HG03135 (cell line): ENCODE measurements at regions not wholly inside any gene's neighbourhood (a gene's known extent, or its start where the extent isn't known, plus 50 kb on each side); places are given as distances from the start of the nearest gene placed in this dataset.

ENCODE experiments used
- ATAC-seq: cut with Tn5 transposase; IDR thresholded peaks from one replicate; pipeline ENCODE4 v1.9.1; 2021; ENCODE audit warnings: mild to moderate bottlenecking, moderate library complexity; ENCODE audit not compliant: unreplicated experiment

- no peak for ATAC-seq
Measured at GRCh38 chr1:116231752-116232151, 120.6 kb downstream of the MAB21L3 start.

- ATAC-seq: no peak
Measured at GRCh38 chr1:116232989-116233514, 121.9 kb downstream of the MAB21L3 start.

DNA sequence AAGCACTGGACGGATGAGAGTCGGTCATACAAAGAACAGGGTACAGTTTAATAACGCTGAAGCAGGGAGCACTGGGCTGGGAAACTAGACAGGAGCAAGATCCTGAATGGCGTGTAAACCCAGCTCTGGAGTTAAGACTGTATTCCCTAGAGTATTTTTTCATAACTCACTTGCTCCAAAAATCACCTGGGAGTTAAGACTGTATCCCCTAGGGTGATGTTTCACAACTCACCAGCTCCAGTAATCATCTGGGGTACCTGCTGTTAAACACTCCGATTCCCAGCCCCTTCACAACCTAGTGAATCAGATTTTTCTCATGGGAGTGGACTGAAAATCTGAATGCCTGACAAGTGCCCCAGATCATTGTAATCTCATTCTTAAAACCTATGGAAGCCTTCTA is 123.2 kb downstream of the MAB21L3 start:
- no peak for ATAC-seq

DNA sequence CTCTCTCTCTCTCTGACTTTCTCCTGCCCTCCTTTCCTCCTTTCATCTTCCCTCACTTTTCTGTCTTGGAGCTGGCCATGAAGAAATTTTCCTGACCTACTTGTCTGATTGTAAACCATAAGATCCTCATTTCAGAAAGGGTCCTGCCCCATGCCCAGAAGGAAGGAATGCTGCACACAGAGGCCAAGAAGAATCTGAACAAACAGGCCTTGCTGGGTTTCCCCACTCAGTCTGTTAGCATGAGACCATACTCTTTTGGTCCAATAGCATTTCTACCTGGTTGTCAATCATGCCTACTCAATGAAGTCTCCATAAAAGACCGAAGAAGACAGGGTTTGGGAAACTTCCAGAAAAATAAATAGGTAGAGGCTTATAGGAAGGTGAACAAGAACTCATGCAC is 128.7 kb downstream of the MAB21L3 start:
- ATAC-seq: no peak

DNA sequence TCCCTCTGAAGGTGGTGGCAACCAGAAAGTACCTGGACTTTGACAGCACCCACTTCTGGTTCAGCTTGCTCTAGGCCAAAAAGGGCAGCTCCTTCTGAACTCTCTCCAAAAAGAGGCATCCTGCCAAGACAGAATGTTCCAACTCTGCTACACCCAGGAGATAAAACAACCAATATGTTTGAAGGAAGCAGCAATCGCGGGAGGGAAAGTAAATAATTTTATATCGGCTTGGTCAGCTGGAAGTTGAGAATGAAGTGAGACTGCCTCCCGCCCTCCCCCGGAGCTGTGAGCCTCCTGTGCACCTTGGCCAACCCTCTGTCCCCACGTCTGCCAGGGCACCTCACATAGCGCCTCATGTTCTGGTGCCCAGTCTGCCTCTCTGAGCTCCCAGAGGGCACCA is 130.3 kb upstream of the ATP1A1 start:
- no peak for ATAC-seq

DNA sequence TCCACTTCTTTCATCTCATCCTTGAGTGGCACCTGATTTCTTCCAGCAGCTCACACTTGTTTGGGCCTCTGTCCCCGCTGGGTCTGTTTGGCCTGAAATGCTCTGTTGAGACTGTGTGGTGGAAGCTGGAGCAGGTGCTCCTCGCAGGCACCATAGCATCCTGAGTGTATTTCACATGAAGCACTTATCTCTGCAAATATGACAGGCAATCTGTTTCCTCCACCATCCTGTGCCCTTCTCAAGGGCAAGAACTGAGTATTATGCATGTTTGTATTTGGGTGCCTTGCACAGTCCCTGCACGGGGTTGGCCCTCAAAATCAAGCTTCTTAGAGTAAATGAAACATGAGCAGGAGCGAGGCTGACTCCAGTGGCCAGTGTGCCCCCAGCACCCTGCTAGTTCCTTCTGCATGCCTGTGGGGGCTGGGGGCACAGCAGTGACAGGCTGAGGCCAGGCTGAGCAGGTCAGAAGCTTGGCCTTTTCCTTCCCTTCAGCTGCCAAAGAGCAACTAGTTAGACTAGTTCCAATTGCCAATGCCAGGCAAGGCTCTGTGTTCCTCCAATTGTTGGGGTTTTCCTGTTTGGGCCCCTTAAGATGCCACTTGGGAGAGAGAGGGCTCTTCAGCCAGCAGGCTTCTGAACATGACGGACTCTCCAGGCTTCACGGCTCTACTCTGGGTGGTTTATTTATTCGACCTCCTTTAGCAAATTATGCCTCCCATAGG is 129.6 kb upstream of the ATP1A1 start:
- ATAC-seq: no peak

DNA sequence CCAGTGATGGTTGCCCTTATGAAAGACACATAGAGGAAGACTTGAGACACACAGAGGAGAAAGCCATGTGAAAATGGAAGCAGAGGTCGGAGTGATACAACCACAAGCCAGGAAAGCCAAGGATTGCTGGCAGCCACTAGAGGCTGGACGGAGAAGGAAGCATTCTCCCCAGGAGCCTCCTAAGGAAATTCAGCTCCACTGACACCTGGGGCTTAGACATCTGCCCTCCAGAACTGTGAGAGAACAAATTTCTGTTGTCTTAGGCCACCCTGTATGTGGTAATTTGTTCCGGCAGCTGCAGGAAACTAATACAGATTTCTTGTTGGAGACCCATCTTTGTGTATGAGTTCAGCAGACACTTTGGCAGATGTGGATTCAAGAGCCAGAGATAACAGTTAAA is 126.9 kb upstream of the ATP1A1 start:
- no peak for ATAC-seq

- no peak for ATAC-seq
Measured at GRCh38 chr1:116252271-116252670, 120.8 kb upstream of the ATP1A1 start.

GRCh38 chr1:116252785-116253184 is 120.3 kb upstream of the ATP1A1 start:
- ATAC-seq: no peak

- ATAC-seq: no peak
Measured at GRCh38 chr1:116253566-116254382, 119.3 kb upstream of the ATP1A1 start.

GRCh38 chr1:116254776-116255175 is 118.3 kb upstream of the ATP1A1 start:
- no peak for ATAC-seq

DNA sequence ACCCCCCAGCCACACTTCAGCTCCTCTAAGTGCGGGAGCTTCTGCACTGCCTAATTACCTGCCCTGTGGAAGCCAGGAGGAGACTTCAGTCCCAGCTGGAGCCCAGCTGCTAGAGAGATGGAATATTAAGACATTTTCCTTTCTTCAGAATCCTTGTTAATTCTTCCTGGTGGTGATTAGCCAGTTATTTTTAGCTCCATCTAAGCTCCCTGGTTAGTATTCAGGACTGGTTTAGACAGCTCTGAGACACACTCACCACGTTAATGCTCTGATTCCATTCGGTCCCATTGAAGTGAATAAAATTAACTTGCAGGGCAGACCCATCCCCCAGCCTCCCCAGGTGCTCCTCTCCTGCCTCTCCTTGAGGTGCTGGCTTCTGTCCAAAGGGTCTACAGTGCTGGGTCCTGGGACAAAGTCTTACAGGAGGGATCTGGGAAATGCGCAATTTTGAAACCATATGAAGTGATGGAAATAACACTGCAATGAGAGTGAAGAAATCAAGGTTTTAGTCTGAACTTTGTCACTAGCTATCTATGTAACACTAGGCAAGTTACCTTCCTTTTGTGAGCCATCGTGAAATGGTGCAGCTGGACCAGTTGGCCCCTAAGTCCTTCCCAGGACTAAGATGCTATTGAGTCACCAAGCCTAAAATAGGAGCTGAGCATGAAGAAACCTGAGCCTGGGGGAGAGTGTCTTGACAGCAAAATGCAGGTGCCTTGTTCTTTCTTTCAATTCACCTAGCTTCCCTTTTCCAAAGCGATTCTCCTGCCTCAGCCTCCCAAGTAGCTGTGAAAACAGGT is 117.4 kb upstream of the ATP1A1 start:
- ATAC-seq: no peak

DNA sequence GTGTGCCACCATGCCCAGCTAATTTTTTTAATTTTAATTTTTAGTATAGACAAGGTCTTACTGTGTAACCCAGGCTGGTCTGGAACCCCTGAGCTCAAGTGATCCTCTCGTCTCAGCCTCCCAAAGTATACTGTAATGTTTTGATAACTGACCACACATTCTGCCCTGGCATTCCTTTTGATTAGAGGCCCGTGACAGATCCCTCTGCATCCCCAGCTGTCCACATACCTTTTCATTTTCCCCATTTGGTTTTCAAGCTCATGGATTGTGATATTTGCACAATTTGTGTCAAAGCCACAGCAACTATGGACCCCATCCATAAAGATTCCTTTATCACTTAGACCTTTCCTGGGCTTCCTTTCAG is 116.8 kb upstream of the ATP1A1 start:
- no peak for ATAC-seq

DNA sequence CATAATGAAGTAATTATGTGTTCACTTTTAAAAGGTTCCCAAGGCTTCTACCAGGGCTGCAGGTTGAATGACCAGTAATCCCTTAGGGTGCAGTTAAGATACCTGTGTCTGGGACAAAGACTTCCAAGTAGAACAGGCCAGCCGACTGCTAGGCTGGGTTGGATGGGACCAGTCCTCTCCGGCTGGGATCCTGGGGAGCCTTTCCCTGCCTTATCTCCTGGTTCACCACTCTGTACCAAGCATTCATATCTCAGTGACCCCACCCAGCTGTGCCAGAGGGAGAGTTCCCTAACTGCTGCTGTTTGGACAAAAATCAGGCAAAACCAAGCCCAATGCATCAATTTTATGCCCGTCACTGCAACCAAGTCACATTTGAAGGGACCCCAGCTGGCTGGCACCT is 116.2 kb upstream of the ATP1A1 start:
- ATAC-seq: no peak

- ATAC-seq: no peak
Measured at GRCh38 chr1:116257341-116257767, 115.7 kb upstream of the ATP1A1 start.

DNA sequence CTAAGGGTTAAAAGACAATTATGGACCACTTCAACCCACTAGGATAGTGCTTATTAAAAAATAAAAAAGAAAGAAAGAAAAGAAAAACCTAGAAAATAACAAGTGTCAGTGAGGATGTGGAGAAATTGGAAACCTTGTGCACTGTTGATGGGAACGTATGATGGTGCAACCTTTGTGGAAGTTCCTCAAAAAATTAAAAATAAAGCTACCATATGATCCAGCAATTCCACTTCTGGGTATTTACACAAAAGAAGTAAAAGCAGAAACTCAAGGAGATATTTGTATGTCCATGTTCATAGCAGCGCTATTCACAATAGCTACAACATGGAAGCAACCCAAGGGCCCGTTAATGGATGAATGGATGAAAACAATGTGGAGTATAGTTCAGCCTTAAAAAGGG is 115.2 kb upstream of the ATP1A1 start:
- ATAC-seq: no peak

DNA sequence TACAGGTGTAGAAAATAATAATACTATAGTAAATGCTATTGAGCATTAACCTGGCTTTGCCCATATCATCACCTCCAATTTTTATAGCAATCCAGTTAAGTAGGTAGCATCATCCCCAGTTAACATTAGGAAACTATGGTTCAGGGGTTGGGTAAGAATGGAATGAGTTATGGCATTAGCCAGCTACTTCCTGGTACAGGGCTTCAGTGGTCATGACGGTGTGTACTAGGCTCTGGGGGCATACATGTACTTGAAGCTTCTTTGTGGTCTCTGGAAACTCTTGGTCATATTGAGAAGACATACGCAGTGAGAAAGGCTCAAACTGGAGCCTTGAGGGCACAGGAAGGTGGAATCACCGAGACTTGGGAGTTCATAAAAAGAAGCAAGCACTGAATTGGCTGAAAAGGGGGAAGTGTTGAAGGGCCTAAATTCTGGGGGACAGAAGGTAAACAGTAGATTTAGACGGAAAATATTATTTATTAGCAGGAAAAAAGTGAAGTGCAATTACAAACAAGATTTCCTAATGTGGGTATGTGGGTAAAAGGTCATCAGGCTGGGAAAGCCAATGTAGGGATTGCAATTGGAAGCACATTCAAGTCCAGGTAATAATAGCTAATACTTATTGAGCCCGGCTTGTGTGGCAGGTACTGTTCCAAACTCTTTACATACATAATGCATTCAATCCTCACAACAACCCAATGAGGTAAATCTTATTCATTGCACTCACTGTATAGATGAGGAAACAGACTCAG is 114.2 kb upstream of the ATP1A1 start:
- ATAC-seq: no peak

DNA sequence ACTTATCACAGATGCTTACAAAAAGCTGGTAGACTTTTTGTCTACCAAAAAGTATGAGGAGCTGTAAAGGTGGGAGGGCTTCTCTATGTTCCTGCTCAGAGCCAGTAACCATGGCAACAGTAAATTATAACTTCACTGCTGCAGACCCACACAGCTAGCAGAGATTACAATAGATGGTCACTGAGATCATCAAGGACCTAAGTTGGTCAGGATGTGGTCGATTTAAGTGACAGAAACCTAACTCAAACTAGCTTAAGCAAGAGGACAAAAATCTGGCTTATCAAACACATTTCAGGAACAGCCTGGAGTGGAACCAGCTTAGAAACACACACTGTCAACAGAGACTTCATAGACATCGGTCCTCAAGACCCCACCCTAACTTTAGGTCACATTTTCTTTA is 113.4 kb upstream of the ATP1A1 start:
- no peak for ATAC-seq

- ATAC-seq: no peak
Measured at GRCh38 chr1:116260115-116260514, 112.9 kb upstream of the ATP1A1 start.

DNA sequence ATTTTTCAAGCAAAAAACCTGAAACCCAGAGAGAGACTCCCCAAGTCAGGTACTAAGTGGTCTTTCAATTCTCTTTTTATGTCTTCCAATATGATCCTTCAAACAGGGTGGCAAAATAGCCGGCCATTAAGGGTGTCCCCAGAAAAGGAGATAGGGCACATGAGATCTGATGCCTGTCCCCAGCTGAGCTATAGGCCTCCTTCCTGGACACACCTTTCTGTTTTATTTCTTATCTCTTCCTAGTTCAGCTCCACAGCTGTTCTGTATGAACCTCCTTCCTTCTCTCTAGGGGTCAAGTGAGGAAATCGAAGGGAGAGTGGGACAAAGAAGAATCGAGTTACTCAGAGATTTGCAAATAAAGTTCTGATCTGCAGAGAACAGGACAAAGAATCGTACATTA is 112.4 kb upstream of the ATP1A1 start:
- ATAC-seq: no peak

GRCh38 chr1:116261227-116261626 is 111.8 kb upstream of the ATP1A1 start:
- ATAC-seq: no peak
